Karpas-422 (cell line): ENCODE measurements at regions not wholly inside any gene's neighbourhood (a gene's known extent, or its start where the extent isn't known, plus 50 kb on each side); places are given as distances from the start of the nearest gene placed in this dataset.
"Not testable (repeated sequence)": the region's sequence is repeated elsewhere in the genome, so short reads cannot be mapped to it uniquely, and the experiment has no call there.

Experiments
- DNase-seq: peaks from one replicate; pipeline ENCODE4 v3.0.0-alpha.2; 2015
- H2AFZ ChIP-seq: fragments of 200-600 bp; sonication (generic); 2 replicates; pipeline ENCODE4 v1.6.1; 2014; ENCODE audit warnings: antibody characterized with exemption, low read length, mixed read lengths
- H3K27ac ChIP-seq: fragments of 200-600 bp; sonication (generic); 2 replicates; pipeline ENCODE4 v1.5.1; 2014; ENCODE audit warnings: mild to moderate bottlenecking, low read length, moderate library complexity
- H3K27me3 ChIP-seq: fragments of 200-600 bp; sonication (generic); 2 replicates; pipeline ENCODE4 v1.6.1; 2014; ENCODE audit warnings: low read length, mixed read lengths
- H3K36me3 ChIP-seq: fragments of 200-600 bp; sonication (generic); 2 replicates; pipeline ENCODE4 v1.6.1; 2014; ENCODE audit warnings: low read length, mixed read lengths; ENCODE audit not compliant: insufficient read depth
- H3K4me1 ChIP-seq: fragments of 200-600 bp; sonication (generic); 2 replicates; pipeline ENCODE4 v1.6.1; 2014; ENCODE audit warnings: mild to moderate bottlenecking, low read length, mixed read lengths
- H3K4me2 ChIP-seq: fragments of 200-600 bp; sonication (generic); 2 replicates; pipeline ENCODE4 v1.6.1; 2014; ENCODE audit warnings: low read length, low read depth, mild to moderate bottlenecking; ENCODE audit not compliant: poor library complexity, severe bottlenecking
- H3K4me3 ChIP-seq: fragments of 200-600 bp; sonication (generic); 2 replicates; pipeline ENCODE4 v1.5.1; 2014; ENCODE audit warnings: mild to moderate bottlenecking, antibody characterized with exemption, low read length, mixed read lengths
- H3K79me2 ChIP-seq: fragments of 200-600 bp; sonication (generic); 2 replicates; pipeline ENCODE4 v1.6.1; 2014; ENCODE audit warnings: mild to moderate bottlenecking, low read length, mixed read lengths
- H3K9ac ChIP-seq: fragments of 200-600 bp; sonication (generic); 2 replicates; pipeline ENCODE4 v1.6.0; 2014; ENCODE audit warnings: low read length
- H3K9me2 ChIP-seq: fragments of 200-600 bp; sonication (generic), shearing (Covaris generic); replicated peaks from 2 replicates; pipeline ENCODE4 v1.6.0; 2014; ENCODE audit warnings: mild to moderate bottlenecking, low read length, moderate library complexity; ENCODE audit not compliant: insufficient read depth
- H3K9me3 ChIP-seq: fragments of 300-700, 200-600 bp; sonication (generic); 2 replicates; pipeline ENCODE4 v1.6.1; 2014; ENCODE audit warnings: low read length, mixed read lengths
- H4K20me1 ChIP-seq: fragments of 200-600 bp; sonication (generic); 2 replicates; pipeline ENCODE4 v1.6.1; 2014; ENCODE audit warnings: mild to moderate bottlenecking, antibody characterized with exemption, low read length, low read depth; ENCODE audit not compliant: insufficient read depth

GRCh38 chr2:186925514-186925913 is 76.5 kb upstream of the ZSWIM2 start:
- no peak for DNase-seq
- Histone ChIP-seq H2AFZ (no peak overlapping the region), H3K9me2 (no peaks in the 10 kb centered on the region), H3K79me2 (no peaks in the 10 kb centered on the region), H3K4me3 (no peak overlapping the region), H3K27ac (no peak overlapping the region), H3K27me3 (no peaks in the 10 kb centered on the region), H3K9ac (no peak overlapping the region), H3K4me1 (no peaks in the 10 kb centered on the region), H3K36me3 (no peaks in the 10 kb centered on the region), H4K20me1 (no peaks in the 10 kb centered on the region), H3K9me3 (no peaks in the 10 kb centered on the region), H3K4me2 (no peak overlapping the region)

DNA sequence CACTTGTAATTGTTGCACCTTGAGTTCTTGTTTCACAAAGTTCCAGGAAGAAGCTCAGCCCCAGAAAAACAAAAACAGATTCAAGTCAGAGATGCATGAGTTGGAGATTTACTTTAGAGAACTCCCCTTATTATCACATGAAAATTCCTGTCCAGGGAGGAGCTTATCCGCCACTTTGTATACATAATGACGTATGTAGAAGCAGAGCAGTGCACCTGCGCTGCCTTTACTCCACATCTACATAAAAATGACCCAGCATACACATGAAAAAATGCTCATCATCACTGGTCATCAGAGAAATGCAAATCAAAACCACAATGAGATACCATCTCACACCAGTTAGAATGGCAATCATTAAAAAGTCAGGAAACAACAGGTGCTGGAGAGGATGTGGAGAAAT is 73.3 kb upstream of the ZSWIM2 start:
- H3K36me3 ChIP-seq, H2AFZ ChIP-seq, H3K9ac ChIP-seq, H4K20me1 ChIP-seq, H3K4me2 ChIP-seq, H3K9me2 ChIP-seq, H3K4me1 ChIP-seq, H3K4me3 ChIP-seq, H3K79me2 ChIP-seq, DNase-seq, H3K27ac ChIP-seq, H3K27me3 ChIP-seq, H3K9me3 ChIP-seq: not testable (repeated sequence)

DNA sequence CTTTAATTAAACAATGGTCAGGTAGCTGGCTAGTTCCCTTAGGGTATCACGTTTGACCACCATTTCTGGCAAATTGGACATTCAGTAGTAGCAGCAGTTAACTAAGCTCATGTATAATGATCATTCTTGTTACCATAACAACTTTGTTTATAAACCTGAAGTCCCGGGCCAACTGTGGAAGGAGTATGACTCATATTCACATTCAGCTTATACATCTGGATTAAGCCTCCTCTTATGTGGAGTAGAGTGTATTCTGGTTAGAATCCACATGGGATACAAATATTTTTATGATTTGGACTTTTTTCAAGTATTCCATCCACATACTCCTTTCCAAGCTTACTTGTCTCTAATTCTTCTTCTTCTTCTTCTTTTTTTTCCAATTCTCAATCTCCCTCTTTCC is 70.3 kb upstream of the ZSWIM2 start:
- Histone ChIP-seq H3K9me3 (no peaks in the 10 kb centered on the region), H3K4me3 (no peak overlapping the region), H2AFZ (no peak overlapping the region), H3K4me2 (no peak overlapping the region), H3K4me1 (no peaks in the 10 kb centered on the region), H3K27me3 (no peaks in the 10 kb centered on the region), H4K20me1 (no peaks in the 10 kb centered on the region), H3K9ac (no peak overlapping the region), H3K9me2 (no peaks in the 10 kb centered on the region), H3K27ac (no peak overlapping the region), H3K36me3 (no peaks in the 10 kb centered on the region), H3K79me2 (no peaks in the 10 kb centered on the region)
- no peak for DNase-seq

- Histone ChIP-seq H3K4me2 (no peak overlapping the region), H3K9me3 (no peaks in the 10 kb centered on the region), H3K9ac (no peak overlapping the region), H3K4me1 (no peaks in the 10 kb centered on the region), H3K27me3 (no peaks in the 10 kb centered on the region), H3K27ac (no peak overlapping the region), H3K9me2 (no peaks in the 10 kb centered on the region), H3K79me2 (no peaks in the 10 kb centered on the region), H2AFZ (no peak overlapping the region), H4K20me1 (no peaks in the 10 kb centered on the region), H3K4me3 (no peak overlapping the region), H3K36me3 (no peaks in the 10 kb centered on the region)
- DNase-seq = no peak
Measured at GRCh38 chr2:186918495-186918894, 69.5 kb upstream of the ZSWIM2 start.

- Histone ChIP-seq H3K4me1 (no peaks in the 10 kb centered on the region), H3K9me2 (no peaks in the 10 kb centered on the region), H4K20me1 (no peaks in the 10 kb centered on the region), H3K9me3 (no peaks in the 10 kb centered on the region), H3K27ac (no peak overlapping the region), H3K4me2 (no peak overlapping the region), H3K79me2 (no peaks in the 10 kb centered on the region), H3K36me3 (no peaks in the 10 kb centered on the region), H3K9ac (no peak overlapping the region), H3K4me3 (no peak overlapping the region), H3K27me3 (no peaks in the 10 kb centered on the region), H2AFZ (no peak overlapping the region)
- DNase-seq = no peak
Measured at GRCh38 chr2:186917866-186918265, 68.9 kb upstream of the ZSWIM2 start.

DNA sequence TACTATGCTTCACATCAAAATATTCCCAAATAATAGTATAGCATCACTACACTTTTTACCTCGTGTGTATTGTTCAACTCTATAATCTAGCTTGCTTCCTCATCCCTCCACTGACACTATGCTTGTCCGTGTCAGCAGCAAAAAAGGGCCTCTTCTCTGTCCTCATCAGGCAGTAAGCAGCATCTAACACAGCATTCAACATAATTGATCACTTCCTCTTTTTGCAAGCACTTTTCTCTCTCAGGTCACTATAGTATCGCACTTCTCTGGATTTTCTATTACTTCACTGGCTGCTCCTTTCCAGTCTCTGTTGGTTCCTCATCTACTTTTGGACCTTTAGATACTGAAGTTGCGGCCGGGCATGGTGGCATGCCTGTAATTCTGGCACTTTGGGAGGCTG is 64.9 kb upstream of the ZSWIM2 start:
- Histone ChIP-seq H3K9ac (no peak overlapping the region), H3K27ac (no peak overlapping the region), H3K4me3 (no peak overlapping the region), H3K27me3 (no peaks in the 10 kb centered on the region), H3K4me1 (no peaks in the 10 kb centered on the region), H3K9me2 (no peaks in the 10 kb centered on the region), H4K20me1 (no peaks in the 10 kb centered on the region), H3K9me3 (no peaks in the 10 kb centered on the region), H3K4me2 (no peak overlapping the region), H3K36me3 (no peaks in the 10 kb centered on the region), H3K79me2 (no peaks in the 10 kb centered on the region), H2AFZ (no peak overlapping the region)
- DNase-seq = no peak

- no peak overlapping the region for H2AFZ ChIP-seq
Measured at GRCh38 chr2:186912979-186913378, 64.0 kb upstream of the ZSWIM2 start.

GRCh38 chr2:186911551-186912085 is 62.6 kb upstream of the ZSWIM2 start:
- Histone ChIP-seq H3K4me1 (no peaks in the 10 kb centered on the region), H3K9ac (no peak overlapping the region), H3K9me2 (no peaks in the 10 kb centered on the region), H3K9me3 (no peaks in the 10 kb centered on the region), H3K4me2 (no peak overlapping the region), H3K36me3 (no peaks in the 10 kb centered on the region), H4K20me1 (no peaks in the 10 kb centered on the region), H2AFZ (no peak overlapping the region), H3K27ac (no peak overlapping the region), H3K4me3 (no peak overlapping the region), H3K27me3 (no peaks in the 10 kb centered on the region), H3K79me2 (no peaks in the 10 kb centered on the region)
- DNase-seq = no peak

More at GRCh38 chr2:186912979-186913378, 64.0 kb upstream of the ZSWIM2 start:
- H3K27ac ChIP-seq = no peak overlapping the region
- H3K79me2 ChIP-seq = no peaks in the 10 kb centered on the region
- no peaks in the 10 kb centered on the region for H4K20me1 ChIP-seq
- H3K4me2 ChIP-seq = no peak overlapping the region
- H3K9me2 ChIP-seq = no peaks in the 10 kb centered on the region
- no peaks in the 10 kb centered on the region for H3K9me3 ChIP-seq
- no peak overlapping the region for H3K4me3 ChIP-seq
- H3K36me3 ChIP-seq = no peaks in the 10 kb centered on the region
- no peak for DNase-seq
- no peaks in the 10 kb centered on the region for H3K4me1 ChIP-seq
- no peak overlapping the region for H3K9ac ChIP-seq
- no peaks in the 10 kb centered on the region for H3K27me3 ChIP-seq

DNA sequence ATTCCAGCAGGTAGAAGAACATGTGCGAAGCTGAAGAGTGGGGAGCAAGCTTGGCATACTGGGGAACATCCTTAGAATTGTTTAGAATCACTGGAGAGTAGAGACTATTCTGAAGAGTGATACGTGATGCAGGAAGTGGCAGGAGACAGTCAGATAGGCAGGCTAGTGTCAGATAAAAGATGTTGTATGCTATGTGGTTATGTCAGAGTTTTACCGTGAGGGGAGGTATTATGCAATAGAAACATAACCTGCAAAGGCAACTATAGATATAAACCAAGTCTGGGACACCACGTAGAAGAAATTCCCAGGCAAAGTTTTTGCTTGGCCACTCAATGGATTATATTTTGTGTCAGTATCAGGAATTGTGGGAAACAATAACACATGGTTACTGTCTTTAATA is 62.0 kb upstream of the ZSWIM2 start:
- Histone ChIP-seq H3K9ac (no peak overlapping the region), H3K36me3 (no peaks in the 10 kb centered on the region), H3K9me2 (no peaks in the 10 kb centered on the region), H3K4me2 (no peak overlapping the region), H3K9me3 (no peaks in the 10 kb centered on the region), H2AFZ (no peak overlapping the region), H3K4me1 (no peaks in the 10 kb centered on the region), H4K20me1 (no peaks in the 10 kb centered on the region), H3K79me2 (no peaks in the 10 kb centered on the region), H3K27me3 (no peaks in the 10 kb centered on the region), H3K27ac (no peak overlapping the region), H3K4me3 (no peak overlapping the region)
- DNase-seq = no peak
